HG02970 (cell line): ENCODE measurements at regions not wholly inside any gene's neighbourhood (a gene's known extent, or its start where the extent isn't known, plus 50 kb on each side); places are given as distances from the start of the nearest gene placed in this dataset.

ENCODE experiments used
- ATAC-seq: cut with Tn5 transposase; IDR thresholded peaks from one replicate; pipeline ENCODE4 v1.9.1; 2021; ENCODE audit warnings: mild to moderate bottlenecking, moderate library complexity, moderate number of reproducible peaks; ENCODE audit not compliant: unreplicated experiment, low FRiP score

DNA sequence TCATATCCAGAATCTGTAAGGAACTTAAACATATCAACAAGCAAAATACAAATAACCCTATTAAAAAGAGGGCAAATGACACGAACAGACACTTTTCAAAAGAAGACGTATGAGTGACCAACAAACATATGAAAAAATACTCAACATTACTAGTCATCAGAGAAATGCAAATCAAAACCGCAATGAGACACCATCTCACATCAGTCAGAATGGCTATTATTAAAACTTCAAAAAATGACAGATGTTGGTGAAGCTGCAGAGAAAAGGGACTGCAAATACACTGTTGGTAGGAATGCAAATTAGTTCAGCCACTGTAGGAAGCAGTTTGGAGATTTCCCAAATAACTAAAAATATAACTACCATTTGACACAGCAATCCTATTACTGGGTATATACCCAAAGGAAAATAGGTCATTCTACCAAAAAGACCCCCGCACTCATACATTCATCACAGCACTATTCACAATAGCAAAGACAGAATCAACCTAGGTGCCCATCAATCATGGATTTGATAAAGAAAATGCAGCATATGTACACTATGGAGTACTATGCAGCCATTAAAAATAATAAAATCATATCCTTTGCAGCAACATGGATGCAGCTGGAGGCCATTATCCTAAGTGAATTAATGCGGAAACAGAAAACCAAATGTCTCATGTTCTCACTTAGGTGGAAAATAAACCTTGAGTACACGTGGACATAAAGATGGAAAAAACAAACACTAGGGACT, 230.1 kb upstream of the RAB4A start:
- no peak for ATAC-seq

DNA sequence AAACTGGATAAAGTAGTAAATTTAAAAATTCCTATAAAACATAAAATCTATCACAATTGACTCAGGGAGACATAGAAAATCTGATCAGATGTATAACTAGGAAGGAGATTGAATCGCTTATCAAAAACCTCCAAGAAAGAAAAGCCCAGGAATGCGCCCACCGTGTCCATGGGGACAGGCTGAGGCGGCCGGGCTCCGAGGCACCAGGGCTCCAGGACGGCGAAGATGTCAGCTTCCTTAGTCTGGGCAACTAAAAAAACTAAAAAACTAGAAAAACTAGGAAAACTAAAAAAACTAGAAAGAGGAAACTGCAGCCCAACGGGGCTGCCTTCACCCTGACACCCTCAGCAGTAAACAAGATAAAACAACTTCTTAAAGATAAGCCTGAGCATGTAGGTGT, 229.0 kb upstream of the RAB4A start:
- ATAC-seq = no peak

DNA sequence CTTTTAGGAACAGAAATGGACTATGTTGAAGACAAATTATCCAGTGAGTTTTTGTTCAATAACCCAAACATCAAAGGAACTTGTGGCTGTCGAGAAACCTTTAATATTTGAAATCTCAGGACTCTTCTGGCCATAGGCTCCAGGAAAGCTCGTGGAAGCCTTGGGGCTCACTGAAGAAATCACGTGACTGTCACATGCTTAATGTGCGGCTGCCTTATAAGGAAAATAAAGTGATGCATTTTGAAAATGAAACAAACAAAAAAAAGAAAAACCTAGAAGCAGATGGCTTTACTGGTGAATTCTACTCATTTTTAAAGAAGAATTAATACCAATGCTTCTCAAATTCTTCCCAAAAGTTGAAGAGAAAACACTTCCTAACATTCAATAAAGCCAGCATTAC, 228.4 kb upstream of the RAB4A start:
- no peak for ATAC-seq

DNA sequence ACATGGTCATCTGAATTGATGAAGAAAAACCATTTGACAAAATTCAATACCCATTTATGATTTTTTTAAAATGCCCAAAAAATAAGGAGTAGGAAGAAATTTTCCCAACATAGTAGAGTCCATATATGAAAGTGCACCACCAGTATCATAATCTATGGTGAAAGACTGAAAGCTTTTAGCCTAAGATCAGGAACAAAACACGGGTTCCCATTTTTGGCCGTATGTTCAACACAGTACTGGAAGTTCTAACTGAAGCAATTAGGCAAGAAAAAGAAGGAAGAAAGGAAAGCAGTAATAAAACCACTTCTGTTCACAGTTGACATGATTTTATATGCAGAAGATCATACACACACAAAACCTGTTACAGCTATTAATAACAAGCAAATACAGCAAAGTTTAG, 227.8 kb upstream of the RAB4A start:
- no peak for ATAC-seq

DNA sequence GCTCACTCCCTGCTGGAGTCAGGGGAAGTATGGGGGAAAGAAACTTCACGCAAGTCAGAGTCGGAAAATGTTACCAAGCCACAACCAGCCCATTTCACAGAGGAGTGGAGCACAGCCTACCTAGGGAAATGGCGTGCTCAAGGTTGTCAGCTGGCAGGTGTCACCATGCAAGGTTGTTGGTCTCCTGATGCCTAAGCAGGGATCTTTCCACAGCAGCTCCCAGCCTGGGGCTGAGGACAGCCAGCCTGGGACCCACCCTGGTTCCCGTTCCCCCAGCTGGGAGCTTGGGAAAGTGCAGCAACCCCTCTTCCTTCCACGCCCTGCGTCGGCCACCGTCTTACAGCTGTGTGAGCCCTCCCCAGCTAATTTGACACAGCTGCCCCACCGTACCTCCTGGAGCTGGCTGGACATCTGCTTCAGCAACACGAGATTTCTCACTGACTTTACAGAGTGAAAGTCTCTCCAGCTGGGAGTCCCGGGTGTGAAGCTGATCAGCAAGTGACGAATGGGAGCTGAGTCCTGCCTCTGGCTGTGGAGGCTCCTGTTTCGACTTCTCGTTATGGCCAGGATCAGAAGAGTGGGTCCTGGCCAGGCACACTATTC, 224.6 kb upstream of the RAB4A start:
- ATAC-seq = no peak

DNA sequence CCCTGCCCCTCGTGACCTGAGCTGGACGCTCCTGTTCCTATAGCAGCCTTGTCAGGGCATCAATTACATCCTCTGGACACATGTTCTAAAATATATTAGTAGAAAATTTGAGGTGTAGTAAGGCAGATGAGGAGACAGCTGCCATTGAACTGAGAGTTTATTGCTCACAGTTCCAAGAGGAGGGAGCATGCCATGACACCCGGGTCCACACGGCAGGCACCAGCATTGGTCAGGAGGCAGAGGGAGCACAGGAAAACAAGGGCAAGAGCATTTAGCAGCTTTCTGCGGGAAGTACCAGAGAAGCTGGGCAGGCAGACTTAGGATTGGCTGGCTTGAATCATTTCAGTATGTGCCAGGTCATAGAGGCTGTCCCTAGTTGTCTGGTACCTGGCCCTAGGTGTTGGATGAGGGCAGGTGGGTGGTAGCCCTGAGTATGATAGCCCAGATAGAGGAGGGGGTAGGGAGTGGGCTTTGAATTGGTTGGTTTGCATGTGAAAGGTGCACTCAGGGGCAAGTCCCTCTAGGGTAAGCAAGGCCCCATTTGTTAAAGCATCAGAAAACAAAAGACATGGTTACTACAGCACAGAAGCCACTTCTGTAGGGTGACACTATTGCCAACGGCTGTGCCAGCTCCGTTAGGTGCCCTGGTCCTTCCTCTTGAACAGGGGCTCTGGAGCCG, 223.6 kb upstream of the RAB4A start:
- no peak for ATAC-seq

DNA sequence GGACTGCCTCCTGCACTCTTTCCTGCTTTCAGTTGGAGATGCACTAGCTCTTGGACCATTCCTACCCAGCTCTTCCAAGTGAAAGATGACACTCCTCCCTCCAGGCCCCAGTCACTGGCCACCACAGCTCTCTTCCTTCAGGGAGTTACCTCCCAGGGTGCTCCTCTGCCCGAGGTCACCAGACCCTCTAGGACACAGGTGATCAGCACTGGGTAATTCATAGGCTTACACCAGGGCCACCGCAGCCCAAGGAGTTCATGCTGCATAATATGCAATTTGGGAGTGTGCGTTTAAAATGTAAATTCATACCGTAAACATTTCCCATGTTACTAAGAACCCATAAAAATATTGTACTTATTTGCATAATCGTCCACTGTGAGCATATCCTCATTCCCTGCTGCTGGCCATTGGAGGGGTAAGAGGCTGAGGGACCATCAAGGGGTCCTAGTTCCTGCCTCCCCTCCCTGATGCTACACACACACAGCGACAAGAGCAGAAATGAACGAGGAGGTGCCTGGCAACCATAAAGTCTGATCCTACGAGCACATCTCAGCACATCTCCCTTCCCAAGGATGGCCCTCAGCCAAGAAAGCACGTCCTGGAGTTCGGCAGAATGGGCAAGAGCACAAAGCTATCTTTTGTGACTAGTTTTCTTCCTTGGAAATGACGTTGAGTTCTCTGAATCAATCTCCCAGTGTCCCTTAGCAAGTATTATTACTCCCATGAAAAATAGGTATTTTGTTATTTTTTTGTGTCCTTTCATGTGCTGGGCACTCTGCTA, 222.9 kb upstream of the RAB4A start:
- no peak for ATAC-seq

DNA sequence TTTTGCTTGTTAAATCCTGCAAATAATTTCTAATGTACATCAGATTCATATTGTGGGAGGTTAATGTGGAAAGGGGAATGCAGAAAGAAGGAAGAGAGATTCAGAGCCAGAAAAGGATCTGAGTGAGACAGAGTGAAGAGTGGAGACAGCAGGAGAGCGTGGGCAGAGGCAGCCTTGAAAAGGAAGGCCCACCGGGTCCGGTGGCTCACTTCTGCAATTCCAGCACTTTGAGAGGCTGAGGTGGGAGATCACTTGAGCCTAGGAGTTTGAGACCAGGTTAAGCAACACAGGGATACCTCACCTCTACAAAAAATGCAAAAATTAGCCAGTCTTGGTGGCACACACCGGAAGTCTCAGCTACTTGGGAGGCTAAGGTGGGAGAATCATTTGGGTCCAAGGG, 222.0 kb upstream of the RAB4A start:
- no peak for ATAC-seq

DNA sequence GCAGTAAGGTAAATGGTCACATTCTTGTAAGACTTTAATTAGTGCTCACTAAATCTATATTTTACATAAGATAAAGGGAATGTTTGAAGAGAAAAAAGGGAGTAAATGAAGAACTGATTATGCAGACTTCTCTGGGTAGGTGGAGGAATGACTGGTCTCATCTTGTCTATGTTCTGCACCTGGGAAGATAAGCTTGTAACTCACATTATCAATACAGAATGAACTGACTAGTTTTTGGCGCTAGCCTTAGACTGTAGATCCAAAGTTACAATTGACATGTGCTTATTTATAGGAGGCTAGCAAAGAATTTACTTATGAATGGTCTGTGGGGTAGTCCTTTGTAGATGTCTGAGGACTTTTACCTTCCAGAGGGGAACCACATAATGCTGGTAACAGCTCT, 214.9 kb upstream of the RAB4A start:
- no peak for ATAC-seq

DNA sequence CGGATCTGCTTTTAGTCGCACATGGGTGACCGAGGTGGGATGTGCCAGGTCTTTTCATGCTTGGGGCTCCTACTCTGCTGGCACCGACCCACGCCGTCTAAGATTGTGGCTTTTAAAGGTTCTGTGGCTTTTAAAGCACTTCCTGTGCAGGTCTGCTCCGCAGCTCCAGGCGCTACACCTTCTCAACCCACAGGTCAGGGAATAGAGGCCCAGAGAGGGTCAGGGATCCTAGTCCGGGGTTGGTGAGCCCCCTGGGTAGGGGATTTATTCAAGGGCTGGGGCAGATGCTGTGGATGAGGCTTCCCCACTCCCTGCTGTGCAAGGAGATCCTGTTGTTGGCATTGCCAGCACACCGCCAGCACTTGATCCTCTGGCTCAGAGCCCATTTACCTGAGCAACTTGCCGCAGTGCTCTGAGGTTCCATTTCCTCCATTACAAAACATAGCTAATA, 212.8 kb upstream of the RAB4A start:
- ATAC-seq = no peak

DNA sequence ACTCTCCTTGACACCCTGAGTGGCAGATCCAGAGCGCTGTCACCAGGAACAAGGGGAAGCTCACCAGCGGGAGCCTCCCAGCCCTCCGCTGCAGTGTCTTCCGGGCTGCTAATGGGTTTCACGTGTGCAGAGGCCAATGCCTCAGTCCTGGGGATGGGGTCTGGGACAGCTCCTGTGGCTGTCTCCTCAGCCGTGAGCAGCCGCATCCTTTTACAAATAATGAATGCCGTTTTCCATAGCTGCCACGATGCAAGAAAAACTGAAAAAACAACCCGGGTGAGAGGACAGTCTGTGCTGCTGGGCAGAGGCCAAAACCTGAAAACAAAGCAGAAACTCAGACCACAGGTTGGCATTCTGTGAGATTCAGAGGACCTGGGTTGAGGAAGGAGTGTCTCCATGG, 212.2 kb upstream of the RAB4A start:
- no peak for ATAC-seq

DNA sequence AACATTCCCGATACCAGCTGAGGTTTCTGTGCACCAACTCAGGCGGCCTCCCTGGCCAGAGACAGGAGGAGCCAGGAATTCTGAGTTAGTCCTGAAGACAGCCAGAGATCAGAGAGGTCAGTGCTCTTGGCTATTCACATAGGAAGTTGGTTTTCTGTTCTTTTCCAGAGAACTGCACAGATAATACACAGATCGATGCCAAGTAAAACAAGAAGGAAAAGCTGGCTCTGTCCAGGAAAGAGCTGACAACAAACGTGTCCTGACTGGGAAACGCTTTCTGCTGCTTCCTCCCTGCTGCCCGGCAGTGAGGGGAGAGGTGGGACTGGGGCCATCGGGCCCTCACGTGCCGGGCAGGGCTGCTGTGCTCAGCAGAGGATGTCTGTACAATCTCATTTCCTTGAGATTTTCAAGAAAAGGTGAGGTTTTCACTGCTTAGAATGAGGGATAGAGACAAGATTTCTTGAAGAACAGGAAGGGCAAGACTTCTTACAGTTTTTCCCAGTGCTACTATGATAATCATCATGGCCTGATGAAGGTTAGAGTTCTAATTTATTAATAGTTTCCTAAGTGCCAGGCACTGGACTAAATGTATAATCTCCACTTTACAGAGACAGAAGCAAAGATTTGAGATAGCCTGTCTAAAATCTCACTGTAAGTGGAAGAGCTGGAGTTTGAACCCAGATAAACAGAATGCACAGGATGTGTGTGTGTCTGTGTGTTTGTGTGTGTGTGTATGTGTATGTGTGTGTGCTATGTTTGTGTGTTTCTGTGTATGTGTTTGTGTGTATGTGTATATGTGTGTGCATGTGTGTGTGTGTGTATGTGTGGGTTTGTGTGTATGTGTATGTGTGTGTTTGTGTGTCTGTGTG, 211.0 kb upstream of the RAB4A start:
- ATAC-seq = no peak

DNA sequence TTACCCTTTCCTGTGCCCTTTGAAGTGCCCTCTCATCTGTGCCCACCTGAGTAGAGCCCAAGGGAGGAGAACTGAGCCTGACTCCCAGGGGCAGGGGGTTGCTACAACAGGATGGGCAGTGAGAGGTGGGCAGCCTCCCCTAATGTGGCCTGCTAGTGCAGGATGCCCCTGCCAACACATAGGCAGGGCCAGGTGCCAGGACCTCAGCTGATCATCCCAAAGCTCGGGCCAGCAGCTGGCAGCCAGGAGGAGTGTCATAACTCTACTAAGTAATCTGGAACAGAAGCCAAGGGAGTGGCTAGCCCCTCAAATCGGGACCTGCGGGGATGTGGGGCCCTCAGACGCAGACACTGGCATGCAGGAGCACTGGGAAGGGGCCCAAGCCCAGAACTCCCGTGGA, 208.8 kb upstream of the RAB4A start:
- no peak for ATAC-seq

DNA sequence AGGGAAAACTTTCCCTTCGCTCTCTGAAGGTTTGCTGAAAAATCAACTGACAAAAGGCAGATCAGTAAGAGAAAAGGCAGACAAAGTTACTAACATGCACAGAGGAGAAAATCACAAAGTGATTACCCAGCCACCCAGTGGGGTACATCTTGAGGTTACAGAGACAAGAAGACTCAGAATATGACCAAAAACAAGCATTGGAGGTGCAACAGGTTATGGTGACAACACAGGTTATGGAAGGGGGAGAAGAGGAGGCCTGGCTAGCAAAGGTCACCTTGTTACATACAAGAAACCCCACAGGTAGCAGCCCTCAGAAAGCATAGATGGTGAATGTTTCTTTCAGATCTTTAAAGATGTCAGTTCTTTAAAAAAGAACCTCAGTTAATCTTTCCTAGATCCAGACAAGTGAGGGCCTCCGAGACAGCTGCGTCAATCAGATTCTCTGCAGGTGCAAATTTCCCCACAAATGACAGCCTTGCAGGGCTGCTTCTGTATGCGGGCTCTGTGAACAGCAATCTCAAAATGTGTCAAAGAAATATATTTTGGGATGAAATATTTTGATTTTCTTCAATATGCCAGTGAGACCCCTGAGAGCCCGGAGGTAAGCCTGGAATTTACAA, 207.6 kb upstream of the RAB4A start:
- no peak for ATAC-seq

DNA sequence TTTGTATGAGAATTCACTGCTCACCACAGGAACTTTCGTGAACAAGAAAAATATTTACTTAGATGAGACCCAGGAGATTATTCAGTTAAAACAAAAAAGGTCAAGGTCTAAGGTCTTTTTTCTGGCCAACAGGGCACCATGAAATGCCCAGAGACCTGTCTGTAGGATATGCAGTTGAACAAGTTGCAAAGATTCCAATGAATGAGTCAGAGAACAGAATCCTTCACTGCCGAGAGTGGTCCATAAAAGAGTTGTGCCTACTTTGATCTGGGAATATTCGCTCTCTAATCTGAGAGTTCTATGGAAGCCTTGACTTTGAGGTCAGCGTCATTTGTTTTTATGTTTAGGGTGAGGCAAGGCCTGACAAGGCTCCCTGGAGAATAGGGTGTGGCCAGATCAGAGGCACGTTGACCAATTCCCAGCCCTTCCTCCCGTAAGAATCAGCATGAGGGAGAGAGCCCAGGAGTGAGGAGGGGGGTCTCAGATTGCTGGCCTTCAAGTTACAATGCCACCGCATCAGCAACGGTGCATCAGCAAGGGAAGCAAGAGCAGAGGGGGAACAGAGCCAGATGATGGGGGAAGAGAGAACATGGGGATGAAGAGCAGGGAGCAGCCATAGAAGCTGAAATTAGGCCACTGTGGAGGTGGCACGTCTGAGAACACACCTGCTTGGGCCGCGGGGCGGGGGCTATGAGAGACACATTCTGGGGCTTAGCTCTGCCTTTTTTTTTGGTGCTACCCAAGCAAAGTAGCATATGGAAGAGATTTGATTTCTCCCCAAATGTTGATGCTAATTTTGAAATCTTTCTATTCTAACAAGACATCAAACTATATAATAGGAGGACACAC, 206.4 kb upstream of the RAB4A start:
- ATAC-seq = no peak

DNA sequence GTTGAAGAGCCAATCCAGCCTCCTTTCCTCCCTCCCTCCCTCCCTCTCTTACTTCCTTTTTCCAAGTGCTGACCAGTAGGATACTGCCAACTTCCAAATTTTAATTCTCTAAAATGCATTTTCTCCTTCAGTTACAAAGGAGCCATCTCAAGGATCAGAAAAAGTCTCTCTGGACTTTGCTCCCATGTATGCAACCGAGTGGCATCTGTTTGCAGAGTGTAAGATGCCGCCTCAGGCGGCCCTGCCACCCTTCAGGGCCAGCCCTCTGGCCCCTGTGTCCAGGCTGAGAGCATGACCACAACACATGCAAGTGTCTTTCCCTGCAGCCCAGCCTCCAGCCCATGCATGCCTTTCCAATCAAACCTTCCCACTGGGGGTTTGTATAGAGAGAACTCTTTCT, 205.3 kb upstream of the RAB4A start:
- no peak for ATAC-seq

DNA sequence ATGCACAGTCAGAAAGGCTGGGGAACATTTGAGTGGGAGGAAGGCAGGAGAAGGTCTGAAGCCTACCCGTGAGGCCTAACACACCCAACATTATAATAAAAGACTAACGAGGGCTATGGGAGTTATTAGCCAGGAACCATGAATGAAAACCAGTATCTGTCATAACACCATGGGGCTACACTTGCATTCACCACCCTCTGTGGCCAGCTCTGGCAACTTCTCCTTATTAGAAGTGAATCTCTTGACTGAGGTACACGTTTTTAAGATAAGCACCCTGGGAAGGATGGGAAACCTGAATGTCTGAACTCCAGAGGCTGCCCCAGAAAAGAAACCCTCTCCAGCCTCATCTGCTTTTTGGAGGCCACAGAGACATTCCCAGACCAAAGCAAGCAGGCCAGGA, 204.3 kb upstream of the RAB4A start:
- ATAC-seq = no peak

DNA sequence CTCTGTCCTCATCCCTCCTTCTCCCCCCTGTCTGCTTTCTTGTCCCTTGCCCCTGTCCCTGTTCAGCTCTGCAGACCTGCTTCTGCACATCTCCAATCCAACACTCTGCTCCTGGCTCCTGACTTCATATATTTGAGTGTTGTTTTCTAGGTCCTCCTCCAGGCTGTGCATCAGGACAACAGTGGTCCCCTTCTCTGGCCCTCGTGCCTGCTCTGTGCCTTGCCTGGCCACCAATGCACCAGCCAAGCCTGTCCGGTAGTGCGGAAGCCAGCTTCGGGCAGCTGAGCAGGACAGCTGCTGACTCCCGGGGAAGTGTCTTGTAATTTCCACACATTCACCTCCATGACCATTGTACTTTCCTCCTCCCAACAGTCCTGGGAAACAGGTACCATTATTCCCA, 203.4 kb upstream of the RAB4A start:
- ATAC-seq = no peak
